B cell (primary cell): ENCODE measurements at regions not wholly inside any gene's neighbourhood (a gene's known extent, or its start where the extent isn't known, plus 50 kb on each side); places are given as distances from the start of the nearest gene placed in this dataset.

Experiments used
- ATAC-seq: fragments of 200-7000 bp; cut with Tn5 transposase; one replicate; pipeline ENCODE4 v1.10.0; 2021; ENCODE audit warnings: low read depth, mild to moderate bottlenecking, moderate number of reproducible peaks, moderate library complexity
- CTCF ChIA-PET: fragments of 350-600 bp; sonication (Branson Sonifier 250); formaldehyde crosslinking; loops from one replicate; lab custom pipeline; 2021; ENCODE audit warnings: antibody characterized with exemption, inconsistent platforms; lab: Charles Lee
- POLR2A ChIA-PET: fragments of 350-600 bp; sonication (Branson Sonifier 250); formaldehyde crosslinking; loops from one replicate; lab custom pipeline; 2021; ENCODE audit warnings: antibody characterized with exemption; lab: Charles Lee
- DNase-seq: peaks from one replicate; pipeline ENCODE4 v3.0.0; 2013
- H2AFZ ChIP-seq: 2 replicates; pipeline ENCODE4 v1.6.1; 2012; ENCODE audit warnings: mild to moderate bottlenecking, low read depth, low read length; ENCODE audit not compliant: insufficient read depth, poor library complexity, severe bottlenecking
- H3K27ac ChIP-seq, 2 donors: 1 replicate in 1 of 2; 2 replicates in 1 of 2; pipeline ENCODE4 v1.5.1; 2012 to 2013; ENCODE audit warnings: low read length in 2 of 2, mild to moderate bottlenecking in 2 of 2, moderate library complexity in 1 of 2
- H3K27me3 ChIP-seq, 4 experiments: fragments of 200-600 bp in 1 of 4; sonication (generic) in 1 of 4; replicated peaks in 1 of 4; 1 replicate in 2 of 4; 2 replicates in 2 of 4; pipeline versions ENCODE4 v1.6.1 to v1.7.0; 2013 to 2016; ENCODE audit warnings: low read length in 3 of 4, mild to moderate bottlenecking in 2 of 4, mixed read lengths in 1 of 4, moderate library complexity in 1 of 4; ENCODE audit not compliant: insufficient read depth in 4 of 4, control insufficient read depth in 3 of 4; ENCODE audit errors: control extremely low read depth in 1 of 4
- H3K36me3 ChIP-seq, 2 experiments: replicated peaks in 1 of 2; 1 replicate in 1 of 2; 2 replicates in 1 of 2; pipeline versions ENCODE4 v1.6.1 to v1.7.1; 2013; ENCODE audit warnings: low read length in 1 of 2; ENCODE audit not compliant: insufficient read depth in 2 of 2, control insufficient read depth in 1 of 2; ENCODE audit errors: control extremely low read depth in 1 of 2, extremely low read depth in 1 of 2
- H3K4me1 ChIP-seq, 2 donors: fragments of 200-600 bp in 1 of 2; sonication (generic) in 1 of 2; 1 replicate in 1 of 2; 2 replicates in 1 of 2; pipeline versions ENCODE4 v1.5.1 to v1.6.1; 2013 to 2017; ENCODE audit warnings: low read length in 2 of 2; ENCODE audit not compliant: control insufficient read depth in 2 of 2, insufficient read depth in 2 of 2
- H3K4me2 ChIP-seq: replicated peaks from 2 replicates; pipeline ENCODE3; 2012; ENCODE audit warnings: mild to moderate bottlenecking, low read depth, low read length; ENCODE audit not compliant: poor library complexity, severe bottlenecking
- H3K4me3 ChIP-seq, 5 experiments: fragments of 200-600 bp in 1 of 5; sonication (generic) in 1 of 5; 1 replicate in 3 of 5; 2 replicates in 2 of 5; pipeline versions ENCODE4 v1.5.1 to v1.7.0; 2011 to 2016; ENCODE audit warnings: low read length in 4 of 5, mild to moderate bottlenecking in 4 of 5, low read depth in 2 of 5, control low read depth in 1 of 5, moderate library complexity in 1 of 5; ENCODE audit not compliant: insufficient read depth in 1 of 5; ENCODE audit errors: control extremely low read depth in 1 of 5, extremely low read depth in 1 of 5
- H3K79me2 ChIP-seq: fragments of 200-600 bp; sonication (generic); one replicate; pipeline ENCODE4 v1.6.0; 2016; ENCODE audit warnings: low read length; ENCODE audit not compliant: control insufficient read depth, insufficient read depth
- H3K9ac ChIP-seq: fragments of 200-600 bp; sonication (generic); 2 replicates; pipeline ENCODE4 v1.6.1; 2017; ENCODE audit warnings: mild to moderate bottlenecking, low read length, moderate library complexity
- H3K9me3 ChIP-seq, 3 donors: one replicate each; pipeline versions ENCODE4 v1.6.1 to v1.7.1; 2013; ENCODE audit warnings: low read length in 2 of 3; ENCODE audit not compliant: control insufficient read depth in 2 of 3, insufficient read depth in 1 of 3; ENCODE audit errors: control extremely low read depth in 1 of 3
- H4K20me1 ChIP-seq: 2 replicates; pipeline ENCODE4 v1.6.0; 2012; ENCODE audit warnings: mild to moderate bottlenecking, low read length; ENCODE audit not compliant: insufficient read depth, control insufficient read depth, poor library complexity, severe bottlenecking
- H3K27ac Mint-ChIP-seq: one replicate; pipeline ENCODE4 v1.8.0; 2021; ENCODE audit warnings: mixed read lengths
- H3K27me3 Mint-ChIP-seq: one replicate; pipeline ENCODE4 v1.8.0; 2021; ENCODE audit warnings: mixed read lengths
- H3K4me1 Mint-ChIP-seq: one replicate; pipeline ENCODE4 v1.8.0; 2021; ENCODE audit warnings: mixed read lengths
- H3K4me3 Mint-ChIP-seq: one replicate; pipeline ENCODE4 v1.8.0; 2021; ENCODE audit warnings: mixed read lengths
- H3K9me3 Mint-ChIP-seq: one replicate; pipeline ENCODE4 v1.8.0; 2022; ENCODE audit warnings: mixed read lengths; ENCODE audit not compliant: insufficient read depth
- EZH2 ChIP-seq: IDR thresholded peaks from 2 replicates; pipeline ENCODE4 v1.6.1; 2012; ENCODE audit warnings: borderline replicate concordance, low read depth, mild to moderate bottlenecking, moderate library complexity, low read length; ENCODE audit not compliant: insufficient read depth, poor library complexity, severe bottlenecking
- WGBS: methylation state at CpG from one replicate; pipeline ENCODE4 v1.1.5; 2013; ENCODE audit warnings: missing lambda C conversion rate; ENCODE audit not compliant: insufficient coverage; 5-methylcytosine and 5-hydroxymethylcytosine counted together
- intact Hi-C: fragments of 100-400 bp; cut with micrococcal nuclease; formaldehyde crosslinking; loops from one replicate; pipeline ENCODE4 v1.10.0; 2022
- TF ChIP-seq, protein P1 (sequence below): fragments of 200-600 bp; IDR thresholded peaks from one replicate; pipeline ENCODE4 v1.8.0; 2022; ENCODE audit warnings: antibody characterized with exemption, mild to moderate bottlenecking

DNA sequence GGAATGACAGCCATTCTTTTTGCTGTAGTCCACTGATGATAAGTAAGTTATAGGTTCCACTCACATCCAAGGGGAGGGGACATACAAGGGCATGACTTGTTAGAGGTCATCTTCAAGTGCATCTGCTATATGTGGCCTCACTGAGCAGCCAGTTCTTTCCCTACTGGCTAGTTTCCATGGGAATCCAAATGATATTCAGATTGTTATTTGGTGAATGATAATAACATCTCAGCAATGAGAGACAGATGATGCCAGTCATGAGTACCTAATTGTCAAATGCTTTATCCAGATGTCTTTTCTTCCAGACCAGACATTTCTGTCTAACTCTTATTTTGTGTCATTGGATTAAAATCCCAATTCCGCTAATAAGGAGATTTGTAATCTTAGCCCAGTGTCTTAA is 460.4 kb upstream of the BOD1L1 start:
- Histone ChIP-seq H3K9ac (no peak overlapping the region), H3K27ac (no peak overlapping the region), H3K27me3 (no peaks in the 10 kb centered on the region), H3K4me3 (no peak overlapping the region), H3K4me1 (peaks cover 12 to 14% of the 10 kb centered on the region in 2 donors), H3K79me2 (no peaks in the 10 kb centered on the region), H2AFZ (peak overlapping the region; percentile 59), H3K4me2 (peak overlapping the region; percentile 33), H3K36me3 (no peaks in the 10 kb centered on the region), H4K20me1 (no peaks in the 10 kb centered on the region), H3K9me3 (no peaks in the 10 kb centered on the region)
- Mint-ChIP-seq H3K27me3 (peaks cover 4% of the 10 kb centered on the region), H3K9me3 (peaks cover 4% of the 10 kb centered on the region), H3K27ac (no peak overlapping the region), H3K4me3 (no peak overlapping the region), H3K4me1 (peaks cover 23% of the 10 kb centered on the region)
- TF ChIP-seq EZH2: no peak
- TF ChIP-seq, protein P1, sequence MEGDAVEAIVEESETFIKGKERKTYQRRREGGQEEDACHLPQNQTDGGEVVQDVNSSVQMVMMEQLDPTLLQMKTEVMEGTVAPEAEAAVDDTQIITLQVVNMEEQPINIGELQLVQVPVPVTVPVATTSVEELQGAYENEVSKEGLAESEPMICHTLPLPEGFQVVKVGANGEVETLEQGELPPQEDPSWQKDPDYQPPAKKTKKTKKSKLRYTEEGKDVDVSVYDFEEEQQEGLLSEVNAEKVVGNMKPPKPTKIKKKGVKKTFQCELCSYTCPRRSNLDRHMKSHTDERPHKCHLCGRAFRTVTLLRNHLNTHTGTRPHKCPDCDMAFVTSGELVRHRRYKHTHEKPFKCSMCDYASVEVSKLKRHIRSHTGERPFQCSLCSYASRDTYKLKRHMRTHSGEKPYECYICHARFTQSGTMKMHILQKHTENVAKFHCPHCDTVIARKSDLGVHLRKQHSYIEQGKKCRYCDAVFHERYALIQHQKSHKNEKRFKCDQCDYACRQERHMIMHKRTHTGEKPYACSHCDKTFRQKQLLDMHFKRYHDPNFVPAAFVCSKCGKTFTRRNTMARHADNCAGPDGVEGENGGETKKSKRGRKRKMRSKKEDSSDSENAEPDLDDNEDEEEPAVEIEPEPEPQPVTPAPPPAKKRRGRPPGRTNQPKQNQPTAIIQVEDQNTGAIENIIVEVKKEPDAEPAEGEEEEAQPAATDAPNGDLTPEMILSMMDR: no peak
- no CpG with 5 or more reads among the region's 1 CpG for WGBS
- no peak for DNase-seq
- ChIA-PET POLR2A (no interaction called here), CTCF (no interaction called here)
- intact Hi-C loops: no loop called here
- no peak for ATAC-seq

DNA sequence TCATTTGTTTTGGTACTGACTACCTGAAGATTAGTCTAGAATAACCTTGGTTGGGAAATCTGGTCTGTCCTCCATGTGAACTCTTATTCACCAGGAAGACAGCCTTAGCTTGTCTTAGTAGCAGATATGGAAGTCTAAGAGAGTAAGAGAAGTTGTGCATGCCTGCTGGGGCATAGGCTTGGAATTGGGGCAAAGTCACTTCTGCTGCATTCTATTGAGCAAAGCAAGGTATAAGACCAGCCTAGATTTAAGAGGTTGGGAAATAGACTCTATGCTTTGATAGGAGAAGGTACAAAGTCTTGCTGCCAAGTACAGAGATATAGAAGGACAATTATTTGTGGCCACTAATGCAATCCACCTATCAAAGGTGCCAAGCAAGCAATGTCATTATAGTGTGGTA is 464.0 kb upstream of the BOD1L1 start:
- TF ChIP-seq, protein P1: no peak
- TF ChIP-seq EZH2: no peak
- no peak overlapping the region for H3K27ac Mint-ChIP-seq
- POLR2A ChIA-PET: no interaction called here
- H3K27me3 ChIP-seq: no peaks in the 10 kb centered on the region
- H3K9ac ChIP-seq: no peak overlapping the region
- H4K20me1 ChIP-seq: no peaks in the 10 kb centered on the region
- H3K27ac ChIP-seq: no peak overlapping the region
- H3K4me3 Mint-ChIP-seq: no peak overlapping the region
- no peaks in the 10 kb centered on the region for H3K9me3 ChIP-seq
- no peaks in the 10 kb centered on the region for H3K9me3 Mint-ChIP-seq
- ATAC-seq (no peak), DNase-seq (no peak)
- no peaks in the 10 kb centered on the region for H3K79me2 ChIP-seq
- H3K4me1 Mint-ChIP-seq: peaks cover 22% of the 10 kb centered on the region
- intact Hi-C loops: no loop called here
- H3K36me3 ChIP-seq: no peaks in the 10 kb centered on the region
- H3K27me3 Mint-ChIP-seq: peaks cover 4% of the 10 kb centered on the region
- H3K4me3 ChIP-seq: no peak overlapping the region
- H3K4me2 ChIP-seq: no peak overlapping the region
- peaks cover 12 to 14% of the 10 kb centered on the region in 2 donors for H3K4me1 ChIP-seq
- H2AFZ ChIP-seq: no peak overlapping the region
- CTCF ChIA-PET: no interaction called here
